SKM-1 treated with dmso at 0.1 percent for 144 hours (cell line): ENCODE measurements at regions not wholly inside any gene's neighbourhood (a gene's known extent, or its start where the extent isn't known, plus 50 kb on each side); places are given as distances from the start of the nearest gene placed in this dataset.
"Not testable (repeated sequence)": the region's sequence is repeated elsewhere in the genome, so short reads cannot be mapped to it uniquely, and the experiment has no call there.

Source experiments
- DNase-seq: peaks from one replicate; lab custom pipeline; 2025; ENCODE audit not compliant: unreplicated experiment; lab: John Stamatoyannopoulos, UW

DNA sequence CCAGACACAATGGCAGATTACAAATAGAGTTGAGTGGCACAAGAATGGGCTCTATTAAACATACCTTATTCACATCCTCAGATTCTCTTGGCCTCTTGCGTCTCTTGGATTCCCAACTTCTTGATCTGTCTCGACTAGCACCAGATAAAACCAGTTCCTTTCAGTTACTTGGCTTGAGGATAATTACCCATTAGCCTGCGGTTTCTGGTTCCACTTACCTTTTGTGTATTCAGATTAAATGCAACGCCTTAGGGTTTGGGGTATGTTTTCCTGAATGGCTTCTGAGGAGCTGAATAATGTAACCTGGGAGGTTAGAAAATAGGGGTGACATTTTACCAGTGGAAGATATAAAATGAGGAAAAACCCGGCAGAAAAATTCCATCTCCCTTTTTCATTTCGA, 154.4 kb upstream of the TSPY2 start:
- DNase-seq = not testable (repeated sequence)

DNA sequence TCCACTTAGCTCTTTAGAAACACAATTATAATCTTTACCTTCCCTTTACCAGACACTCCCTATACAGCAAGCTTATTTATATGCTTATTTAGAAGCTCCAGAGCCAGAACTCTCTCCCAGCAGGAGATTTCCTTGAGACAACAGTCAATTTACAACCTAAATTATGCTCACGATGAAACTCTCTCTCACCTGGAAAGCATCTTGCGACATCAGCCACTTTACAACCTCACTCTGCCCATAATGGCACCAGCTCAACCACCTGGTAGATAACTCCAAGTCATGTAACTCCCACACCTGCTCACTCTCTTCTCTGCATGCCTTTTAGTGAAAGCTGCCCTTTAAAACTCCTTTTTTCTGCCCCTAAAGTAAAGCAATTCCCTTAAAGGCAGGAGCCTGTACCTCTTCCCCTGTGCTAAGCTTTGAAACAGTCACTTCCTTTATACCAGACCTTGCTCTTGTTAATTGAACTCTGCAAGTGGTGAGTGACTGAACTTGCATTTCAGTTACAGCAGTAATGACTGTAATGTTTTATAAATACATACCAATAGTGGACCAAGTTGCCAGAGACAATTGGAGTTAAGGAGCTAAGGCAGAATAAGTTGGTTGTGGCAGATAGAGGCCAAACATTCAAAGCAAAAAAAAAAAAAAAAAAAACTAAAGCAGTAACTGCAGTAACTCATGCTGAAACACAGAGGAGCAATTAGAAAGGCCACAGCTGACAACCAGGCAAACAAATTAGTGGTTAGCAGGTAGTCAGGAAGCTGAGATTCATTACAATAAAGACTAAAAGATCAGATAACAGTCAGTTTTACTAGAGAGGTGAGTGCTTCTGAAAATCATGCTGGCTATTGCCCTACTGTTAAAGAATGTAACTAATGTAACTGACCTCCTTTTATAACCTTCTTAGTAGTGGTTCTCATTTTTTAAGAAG, 115.1 kb upstream of the TSPY2 start:
- DNase-seq = not testable (repeated sequence)

DNA sequence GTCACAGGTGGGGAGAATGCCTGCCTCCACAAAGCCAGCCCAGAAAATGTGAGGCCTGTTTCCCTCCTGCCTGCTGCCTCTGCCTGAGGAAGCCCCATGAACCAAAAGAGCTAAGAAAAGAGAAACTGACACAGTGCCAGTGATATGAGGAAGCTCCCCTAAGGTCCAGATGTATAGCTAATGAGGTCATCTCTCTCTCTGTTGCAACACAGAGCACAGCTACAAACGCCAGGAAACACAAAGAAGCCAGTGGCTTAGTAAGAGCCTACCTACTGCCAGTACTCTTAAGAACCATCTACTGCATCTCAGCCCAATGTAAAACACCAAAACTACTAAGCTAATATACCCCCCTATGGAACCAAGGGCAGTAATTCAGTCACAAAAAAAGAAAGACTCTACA, 109.9 kb upstream of the TSPY2 start:
- peak; percentile 30 for DNase-seq
